ENCODE measurements at regions not wholly inside any gene's neighbourhood (a gene's known extent, or its start where the extent isn't known, plus 50 kb on each side); places are given as distances from the start of the nearest gene placed in this dataset.

- TF ChIP-seq POLR2A (IDR thresholded peaks at IDR 0.05) (no peak), CTCF (IDR thresholded peaks at IDR 0.05) (no peak)
Measured at GRCh38 chr3:72690629-72691028, 157.6 kb downstream of the SHQ1 start.

All from testis (tissue), 2 donors.